ENCODE measurements at regions not wholly inside any gene's neighbourhood (a gene's known extent, or its start where the extent isn't known, plus 50 kb on each side); places are given as distances from the start of the nearest gene placed in this dataset.

DNA sequence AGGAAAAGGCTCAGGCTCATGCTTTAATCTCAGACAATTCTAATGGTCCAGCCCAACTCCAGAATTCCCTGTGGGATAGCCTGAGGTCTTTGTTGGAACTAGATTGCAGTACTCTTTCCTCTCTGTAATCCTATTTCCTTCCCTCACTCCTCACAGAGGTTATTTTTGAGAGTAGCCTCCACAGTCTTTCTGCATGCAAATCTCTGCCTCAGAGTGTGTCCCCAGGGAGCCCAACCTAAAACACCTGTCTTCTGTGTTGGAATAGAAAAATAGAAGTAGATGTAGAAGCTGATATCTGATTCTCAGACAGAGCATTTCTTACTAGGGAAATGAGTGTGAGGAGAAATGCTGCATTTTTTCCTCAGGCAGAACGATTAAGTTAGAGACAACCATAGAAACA lies 915.5 kb upstream of the EPHA5 start:
- Mint-ChIP-seq H3K9me3 (no peaks in the 10 kb centered on the region), H3K27ac (no peak overlapping the region), H3K36me3 (no peaks in the 10 kb centered on the region), H3K27me3 (no peaks in the 10 kb centered on the region), H3K4me3 (no peak overlapping the region), H3K4me1 (ENCODE audit: unreplicated experiment) (no peaks in the 10 kb centered on the region)
- TF ChIP-seq, protein P1, sequence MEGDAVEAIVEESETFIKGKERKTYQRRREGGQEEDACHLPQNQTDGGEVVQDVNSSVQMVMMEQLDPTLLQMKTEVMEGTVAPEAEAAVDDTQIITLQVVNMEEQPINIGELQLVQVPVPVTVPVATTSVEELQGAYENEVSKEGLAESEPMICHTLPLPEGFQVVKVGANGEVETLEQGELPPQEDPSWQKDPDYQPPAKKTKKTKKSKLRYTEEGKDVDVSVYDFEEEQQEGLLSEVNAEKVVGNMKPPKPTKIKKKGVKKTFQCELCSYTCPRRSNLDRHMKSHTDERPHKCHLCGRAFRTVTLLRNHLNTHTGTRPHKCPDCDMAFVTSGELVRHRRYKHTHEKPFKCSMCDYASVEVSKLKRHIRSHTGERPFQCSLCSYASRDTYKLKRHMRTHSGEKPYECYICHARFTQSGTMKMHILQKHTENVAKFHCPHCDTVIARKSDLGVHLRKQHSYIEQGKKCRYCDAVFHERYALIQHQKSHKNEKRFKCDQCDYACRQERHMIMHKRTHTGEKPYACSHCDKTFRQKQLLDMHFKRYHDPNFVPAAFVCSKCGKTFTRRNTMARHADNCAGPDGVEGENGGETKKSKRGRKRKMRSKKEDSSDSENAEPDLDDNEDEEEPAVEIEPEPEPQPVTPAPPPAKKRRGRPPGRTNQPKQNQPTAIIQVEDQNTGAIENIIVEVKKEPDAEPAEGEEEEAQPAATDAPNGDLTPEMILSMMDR (conservative IDR thresholded peaks at IDR 0.05), result no peak
- no peak for DNase-seq (ENCODE audit: extremely low spot score, unreplicated experiment)

DNA sequence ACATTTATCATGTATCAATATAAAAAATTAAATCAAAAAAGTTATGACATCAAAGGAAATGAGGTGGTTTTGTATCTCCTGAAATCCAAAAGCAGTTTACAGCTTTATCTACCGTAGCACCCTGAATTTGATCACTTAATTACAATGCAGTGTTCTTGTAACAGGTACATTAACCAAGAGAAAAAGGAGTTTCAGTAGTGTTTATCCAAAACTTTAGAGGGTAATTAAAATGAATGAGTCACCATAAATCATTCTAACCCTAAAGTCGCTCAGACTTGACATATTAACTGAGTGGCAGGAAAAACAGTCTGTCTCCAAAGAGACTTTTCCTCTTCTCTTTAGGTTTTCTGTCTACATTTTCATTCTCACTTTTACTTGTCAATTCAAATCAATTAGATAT lies 907.6 kb upstream of the EPHA5 start:
- Mint-ChIP-seq H3K27me3 (no peaks in the 10 kb centered on the region), H3K9me3 (peaks cover 4% of the 10 kb centered on the region), H3K4me1 (ENCODE audit: unreplicated experiment) (peaks cover 10% of the 10 kb centered on the region), H3K4me3 (no peak overlapping the region), H3K27ac (no peak overlapping the region), H3K36me3 (no peaks in the 10 kb centered on the region)
- DNase-seq (ENCODE audit: extremely low spot score, unreplicated experiment), result no peak
- TF ChIP-seq, protein P1 (conservative IDR thresholded peaks at IDR 0.05), result no peak

DNA sequence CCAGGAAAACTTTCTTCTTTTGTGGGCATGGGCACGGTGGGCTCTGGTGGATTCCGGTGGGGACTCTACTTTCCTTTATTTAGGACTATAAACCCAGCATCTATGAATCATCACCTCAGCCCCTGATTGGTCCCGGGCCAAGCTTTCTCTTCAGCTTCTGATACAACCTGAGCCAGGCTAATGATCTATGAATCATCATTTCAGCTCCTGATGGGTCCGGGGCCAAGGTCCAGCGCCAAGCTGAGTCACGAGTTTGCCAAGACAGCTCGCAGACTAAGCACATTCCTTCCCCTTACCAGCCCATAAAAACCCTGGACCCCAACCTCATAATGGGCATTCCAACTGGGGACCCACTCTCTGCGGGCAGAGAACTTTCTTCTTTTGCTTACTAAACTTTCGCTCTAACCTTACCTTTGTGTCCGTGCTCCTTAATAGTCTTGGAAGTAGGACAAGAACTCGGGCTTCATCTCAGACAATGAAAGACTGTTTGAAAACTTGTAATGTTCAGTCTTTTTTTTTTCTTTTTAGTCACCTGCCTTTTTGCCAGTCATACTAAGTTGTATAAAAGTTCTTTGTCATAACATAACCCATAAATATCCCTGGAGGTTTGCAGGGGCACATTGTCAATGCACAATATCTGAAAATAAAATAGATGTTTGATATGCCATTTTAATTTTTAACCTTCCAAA lies 904.9 kb upstream of the EPHA5 start:
- TF ChIP-seq, protein P1 (conservative IDR thresholded peaks at IDR 0.05), result no peak
- DNase-seq (ENCODE audit: extremely low spot score, unreplicated experiment), result no peak
- peaks cover 4% of the 10 kb centered on the region for H3K9me3 Mint-ChIP-seq
- H3K4me1 Mint-ChIP-seq (ENCODE audit: unreplicated experiment), result peaks cover 10% of the 10 kb centered on the region
- no peak overlapping the region for H3K4me3 Mint-ChIP-seq
- H3K36me3 Mint-ChIP-seq, result no peaks in the 10 kb centered on the region
- no peak overlapping the region for H3K27ac Mint-ChIP-seq
- no peaks in the 10 kb centered on the region for H3K27me3 Mint-ChIP-seq

DNA sequence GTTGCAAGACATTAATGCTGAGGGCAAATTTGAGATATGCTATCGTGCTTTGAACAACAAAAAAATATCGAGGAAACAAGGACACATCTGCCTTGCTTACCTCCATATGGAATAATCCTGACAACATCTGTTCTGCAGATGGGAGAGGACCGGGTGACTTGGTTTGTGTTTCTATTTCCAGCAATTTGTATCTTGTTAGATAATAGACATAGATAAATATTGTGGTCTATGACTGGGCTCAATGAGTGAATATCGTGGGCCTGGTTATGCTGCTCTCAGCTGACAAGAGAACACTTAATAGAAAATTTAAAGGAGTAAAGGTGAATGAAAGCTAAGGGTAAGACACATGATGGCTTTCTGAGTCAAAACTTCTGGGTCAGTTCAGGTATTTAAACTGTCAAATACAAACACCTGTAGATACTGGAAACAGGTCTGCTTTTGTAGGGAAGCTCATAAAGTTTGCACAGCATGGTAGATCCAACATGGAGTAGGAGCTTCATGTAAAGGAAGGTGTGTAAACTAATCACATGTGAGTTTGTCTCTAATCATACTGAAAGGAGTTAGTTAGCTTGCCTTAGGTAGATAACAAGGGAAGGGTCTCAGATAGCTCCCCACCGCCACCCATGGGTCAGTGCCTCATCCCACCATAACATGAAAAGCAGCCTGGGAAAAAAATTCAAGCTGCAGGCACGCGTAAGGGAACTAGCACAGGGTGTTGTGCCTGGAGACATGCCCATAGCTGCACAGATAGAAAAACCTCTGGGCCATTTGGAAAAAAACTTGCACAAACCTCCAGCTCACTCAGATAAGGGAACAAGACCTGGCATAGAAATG lies 904.1 kb upstream of the EPHA5 start:
- no peak for DNase-seq (ENCODE audit: extremely low spot score, unreplicated experiment)
- Mint-ChIP-seq H3K36me3 (no peaks in the 10 kb centered on the region), H3K27ac (no peak overlapping the region), H3K27me3 (no peaks in the 10 kb centered on the region), H3K4me1 (ENCODE audit: unreplicated experiment) (peaks cover 10% of the 10 kb centered on the region), H3K4me3 (no peak overlapping the region), H3K9me3 (peaks cover 4% of the 10 kb centered on the region)
- TF ChIP-seq, protein P1 (conservative IDR thresholded peaks at IDR 0.05), result no peak

DNA sequence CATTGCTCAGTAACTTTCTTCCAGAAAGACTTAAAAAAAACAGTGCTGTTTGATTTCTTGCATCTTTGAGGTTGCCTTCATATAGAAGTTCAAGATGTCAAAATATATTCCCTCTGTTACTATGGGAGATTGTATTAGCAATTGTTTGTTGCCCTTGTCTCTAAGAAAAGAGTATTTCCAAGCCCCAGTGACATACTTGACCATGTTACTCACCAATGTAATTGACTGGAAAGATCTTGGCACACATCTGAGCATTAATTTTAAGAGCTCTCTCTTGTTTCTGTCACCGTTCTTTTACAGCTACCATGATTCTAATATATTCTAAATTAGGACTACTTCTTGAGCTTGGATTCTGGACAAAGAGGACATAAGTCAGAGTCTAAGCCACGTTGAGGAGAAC lies 902.7 kb upstream of the EPHA5 start:
- Mint-ChIP-seq H3K4me1 (ENCODE audit: unreplicated experiment) (peaks cover 10% of the 10 kb centered on the region), H3K9me3 (peaks cover 4% of the 10 kb centered on the region), H3K27ac (no peak overlapping the region), H3K27me3 (no peaks in the 10 kb centered on the region), H3K4me3 (no peak overlapping the region), H3K36me3 (no peaks in the 10 kb centered on the region)
- TF ChIP-seq, protein P1 (conservative IDR thresholded peaks at IDR 0.05), result no peak
- DNase-seq (ENCODE audit: extremely low spot score, unreplicated experiment), result no peak
